ENCODE measurements at regions not wholly inside any gene's neighbourhood (a gene's known extent, or its start where the extent isn't known, plus 50 kb on each side); places are given as distances from the start of the nearest gene placed in this dataset.
A peak's percentile ranks its signal among the peaks of the same experiment; 100 is the strongest.

DNA sequence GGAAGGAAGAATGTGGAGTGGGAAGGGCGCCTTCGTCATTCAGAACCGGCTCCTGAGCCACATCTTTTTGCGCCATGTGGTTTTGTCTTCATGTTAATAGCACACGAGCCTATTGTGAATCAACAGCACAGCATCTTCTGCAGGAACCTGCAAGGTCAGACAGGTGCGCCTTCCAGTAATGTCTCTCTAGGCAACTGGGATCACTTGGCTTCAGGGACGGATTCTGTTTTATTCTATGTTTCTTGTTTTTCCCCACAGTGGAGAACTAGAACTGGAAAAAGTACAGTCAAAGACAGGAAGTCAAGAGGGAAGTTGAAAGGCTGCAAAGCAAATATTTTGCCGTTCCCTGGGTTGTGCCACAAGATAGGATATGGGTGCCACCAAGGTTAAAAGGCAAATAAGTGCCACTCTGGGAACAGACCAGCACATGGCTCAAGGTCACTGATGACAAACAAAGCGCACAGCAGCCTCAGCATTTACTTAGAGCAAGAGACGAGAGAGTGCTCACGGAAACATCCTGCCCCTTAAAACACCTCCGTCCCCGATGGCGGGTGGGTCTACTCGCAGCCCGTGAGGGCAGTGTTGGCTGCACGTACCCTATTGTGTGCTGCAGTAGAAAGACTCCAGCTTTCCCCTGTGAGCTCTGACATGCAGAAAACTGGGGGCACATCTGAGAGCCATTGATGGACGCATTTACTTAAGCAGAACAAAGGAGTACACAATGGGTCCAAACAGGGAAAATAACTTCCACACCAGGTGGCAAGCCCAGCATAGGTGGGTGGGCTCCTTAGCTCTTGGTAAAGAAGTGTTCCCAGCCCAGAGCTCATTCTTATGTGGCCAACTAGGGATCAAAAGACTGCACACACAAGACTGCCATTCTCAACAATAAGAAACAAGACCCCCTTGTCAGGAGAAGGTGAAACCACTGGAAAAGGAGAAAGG is 107.2 kb upstream of the PARD3B start (continued):
- TF ChIP-seq KIAA2018 (CRISPR knock-in tag; IDR thresholded peaks at IDR 0.05; ENCODE audit: borderline replicate concordance) (no peak), CEBPG (CRISPR knock-in tag; IDR thresholded peaks at IDR 0.05) (no peak), KDM5B (CRISPR knock-in tag; IDR thresholded peaks at IDR 0.05; ENCODE audit: borderline replicate concordance) (no peak), ZBTB8A (CRISPR knock-in tag; IDR thresholded peaks at IDR 0.05; ENCODE audit: borderline replicate concordance, low read depth) (0 out of 2 replicates have a peak, but pooled peaks have one; percentile 38), ATAD3A (CRISPR knock-in tag; IDR thresholded peaks at IDR 0.05) (no peak), SMYD3 (CRISPR knock-in tag; IDR thresholded peaks at IDR 0.05) (no peak), ZMYM2 (CRISPR knock-in tag; IDR thresholded peaks at IDR 0.05) (no peak), TEAD2 (CRISPR knock-in tag; IDR thresholded peaks at IDR 0.05) (no peak), ZNF207 (IDR thresholded peaks at IDR 0.05; ENCODE audit: borderline replicate concordance) (no peak), ZNF552 (CRISPR knock-in tag; IDR thresholded peaks at IDR 0.05; ENCODE audit: borderline replicate concordance) (no peak), RFXAP (CRISPR knock-in tag; IDR thresholded peaks at IDR 0.05; ENCODE audit: borderline replicate concordance) (0 out of 2 replicates have a peak, but pooled peaks have one; percentile 50), ZNF512 (CRISPR knock-in tag; IDR thresholded peaks at IDR 0.05) (no peak), ZBTB10 (CRISPR knock-in tag; IDR thresholded peaks at IDR 0.05; ENCODE audit: borderline replicate concordance) (no peak), MATR3 (CRISPR knock-in tag; IDR thresholded peaks at IDR 0.05) (no peak), ZNF776 (CRISPR knock-in tag; IDR thresholded peaks at IDR 0.05) (no peak), ZNF382 (CRISPR knock-in tag; IDR thresholded peaks at IDR 0.05; ENCODE audit: borderline replicate concordance) (no peak)
